Mucosa of gallbladder (tissue), 1 donor: ENCODE measurements at regions not wholly inside any gene's neighbourhood (a gene's known extent, or its start where the extent isn't known, plus 50 kb on each side); places are given as distances from the start of the nearest gene placed in this dataset.
"Not testable (repeated sequence)": the region's sequence is repeated elsewhere in the genome, so short reads cannot be mapped to it uniquely, and the experiment has no call there.

Source experiments
- DNase-seq: peaks from one replicate; pipeline ENCODE4 v3.0.0-alpha.2; 2020; ENCODE audit warnings: low spot score
- donor health status: DM: no; HTN: no; CAD: no.

DNA sequence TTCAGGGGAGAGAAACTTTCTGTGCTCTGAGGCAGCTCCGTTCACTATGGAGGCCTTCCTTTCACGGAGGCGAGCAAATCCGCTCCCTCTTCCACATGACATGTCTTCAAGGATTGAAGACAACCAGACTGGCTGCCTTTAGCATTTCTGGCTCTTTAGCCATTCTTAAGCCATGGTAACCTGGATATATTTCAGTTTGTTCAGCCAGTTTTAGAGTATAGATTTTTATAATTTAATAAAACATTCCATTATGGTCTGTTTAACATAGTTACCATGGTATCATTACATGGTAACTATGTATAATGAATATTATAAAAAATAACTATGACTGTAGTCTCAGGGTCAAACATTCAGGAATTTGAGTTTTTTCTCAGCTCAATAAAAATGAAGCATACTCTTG, 54.2 kb upstream of the NFIA start:
- no peak for DNase-seq

DNA sequence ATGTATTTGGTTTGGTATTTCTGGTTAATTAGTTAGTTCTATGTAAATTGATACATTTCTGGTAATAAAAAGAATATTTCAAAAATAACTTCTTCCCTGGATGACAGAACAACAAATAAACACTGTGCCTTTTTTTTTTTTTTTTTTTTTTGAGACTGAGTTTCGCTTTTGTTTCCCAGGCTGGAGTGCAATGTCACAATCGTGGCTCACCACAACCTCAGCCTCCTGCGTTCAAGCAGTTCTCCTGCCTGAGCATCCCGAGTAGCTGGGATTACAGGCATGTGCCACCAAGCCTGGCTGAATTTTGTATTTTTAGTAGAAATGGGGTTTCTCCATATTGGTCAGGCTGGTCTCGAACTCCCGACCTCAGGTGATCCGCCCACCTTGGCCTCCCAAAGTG, 64.3 kb upstream of the NFIA start:
- not testable (repeated sequence) for DNase-seq

DNA sequence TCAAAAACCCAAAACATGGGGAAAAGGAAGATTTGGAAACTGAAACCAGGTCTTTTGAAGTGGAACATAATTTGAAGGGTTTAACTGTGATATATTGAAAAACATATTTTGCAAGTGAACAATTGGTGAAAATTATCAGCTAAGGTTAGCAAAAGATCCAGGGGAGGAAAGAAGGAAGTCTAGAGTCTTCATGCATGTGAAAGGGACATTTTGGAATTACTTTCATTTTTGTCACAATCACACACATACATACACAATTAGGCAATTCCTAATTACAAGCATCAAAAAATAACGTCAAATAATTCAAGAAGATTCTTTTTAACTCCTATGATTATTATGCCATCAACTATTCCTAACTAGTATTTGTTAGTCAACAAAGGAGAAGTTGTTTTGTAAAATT, 64.7 kb upstream of the NFIA start:
- no peak for DNase-seq

DNA sequence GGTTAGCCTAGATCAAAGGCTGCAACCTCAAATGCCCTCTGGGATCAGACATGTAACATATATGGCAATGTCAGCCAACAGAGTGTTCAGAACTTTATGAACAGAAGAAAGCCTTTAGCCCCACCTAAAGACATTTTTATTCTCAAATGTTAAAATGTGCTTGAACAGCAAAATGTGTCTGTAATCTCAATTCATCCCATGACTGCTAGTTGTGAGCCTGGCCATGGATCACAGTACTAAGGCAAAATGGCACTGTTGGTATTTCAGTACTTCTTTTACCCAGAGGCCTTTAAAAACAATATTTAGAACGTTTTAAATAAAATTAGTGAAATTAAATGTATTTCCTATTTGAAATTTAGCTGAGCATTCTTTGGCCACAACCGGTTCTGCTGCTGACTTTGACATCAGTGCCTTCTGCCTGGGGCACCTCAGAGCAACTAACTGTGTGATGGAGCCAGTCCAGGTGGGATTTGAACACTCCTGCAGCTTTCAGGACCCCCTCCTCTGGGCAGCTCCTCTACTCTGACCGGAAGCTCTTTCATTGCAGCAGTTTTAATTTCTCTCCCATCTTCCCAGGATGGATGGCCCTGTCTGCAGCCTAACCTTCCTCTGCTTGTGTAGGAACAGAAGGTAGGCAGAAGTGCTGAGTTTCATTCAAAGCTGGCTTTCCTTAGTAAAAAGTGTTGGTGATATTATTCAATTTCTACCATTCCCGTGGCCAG, 68.3 kb upstream of the NFIA start:
- no peak for DNase-seq

DNA sequence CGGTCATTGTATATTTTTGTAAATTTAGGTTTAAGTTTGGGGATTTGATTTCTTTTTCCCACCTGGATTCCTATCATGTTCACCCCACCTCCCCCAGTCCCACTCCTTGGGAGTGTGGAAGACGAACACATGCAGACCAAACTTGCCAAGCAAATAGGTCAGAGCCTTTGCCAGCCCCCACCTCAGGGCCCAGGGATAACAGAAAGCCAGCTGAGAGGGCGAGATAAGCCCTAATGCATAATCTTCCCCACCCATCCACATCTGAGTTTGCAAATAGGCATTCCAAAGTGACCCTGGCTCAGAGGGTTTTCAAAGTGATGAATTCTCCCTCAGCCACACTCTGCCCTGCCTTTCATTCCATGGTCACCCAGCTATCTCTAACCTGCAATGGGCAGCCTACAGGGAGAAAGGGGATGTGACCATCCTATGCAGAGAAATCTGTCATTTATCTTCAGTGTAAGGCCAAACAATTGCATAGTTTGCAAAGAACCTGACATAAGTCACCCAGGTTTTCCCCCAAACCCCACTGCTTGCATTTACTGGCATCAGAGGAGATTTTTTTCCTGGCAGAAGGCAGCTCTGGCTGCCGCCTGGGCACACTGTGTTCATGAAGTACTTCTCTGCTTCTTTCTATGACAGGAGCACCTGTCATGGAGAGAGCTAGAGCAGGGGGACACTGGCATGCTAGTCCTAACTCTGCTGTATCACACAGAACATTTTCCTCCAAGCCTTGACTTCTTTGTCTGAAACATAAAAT, 69.0 kb upstream of the NFIA start:
- DNase-seq: no peak

DNA sequence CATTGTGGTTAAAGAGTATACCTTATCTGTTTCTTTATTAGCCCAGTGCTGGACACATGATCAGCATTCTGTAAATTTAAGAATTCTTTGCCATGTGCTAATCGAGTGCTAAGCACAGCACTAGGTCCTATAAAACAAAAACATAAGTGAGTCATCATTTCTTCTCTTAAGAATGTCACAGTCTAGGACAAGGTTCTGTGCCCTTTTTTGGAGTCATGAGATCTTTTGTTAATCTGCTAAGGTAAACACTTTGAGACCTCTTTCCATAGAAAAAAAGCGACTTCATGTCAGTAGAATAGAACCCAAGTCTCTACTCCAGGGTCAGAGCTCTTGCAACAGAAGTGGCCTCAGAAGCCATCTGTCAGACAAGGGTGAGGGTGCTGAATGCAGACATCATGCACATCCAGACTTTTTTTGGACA, 70.0 kb upstream of the NFIA start:
- no peak for DNase-seq

DNA sequence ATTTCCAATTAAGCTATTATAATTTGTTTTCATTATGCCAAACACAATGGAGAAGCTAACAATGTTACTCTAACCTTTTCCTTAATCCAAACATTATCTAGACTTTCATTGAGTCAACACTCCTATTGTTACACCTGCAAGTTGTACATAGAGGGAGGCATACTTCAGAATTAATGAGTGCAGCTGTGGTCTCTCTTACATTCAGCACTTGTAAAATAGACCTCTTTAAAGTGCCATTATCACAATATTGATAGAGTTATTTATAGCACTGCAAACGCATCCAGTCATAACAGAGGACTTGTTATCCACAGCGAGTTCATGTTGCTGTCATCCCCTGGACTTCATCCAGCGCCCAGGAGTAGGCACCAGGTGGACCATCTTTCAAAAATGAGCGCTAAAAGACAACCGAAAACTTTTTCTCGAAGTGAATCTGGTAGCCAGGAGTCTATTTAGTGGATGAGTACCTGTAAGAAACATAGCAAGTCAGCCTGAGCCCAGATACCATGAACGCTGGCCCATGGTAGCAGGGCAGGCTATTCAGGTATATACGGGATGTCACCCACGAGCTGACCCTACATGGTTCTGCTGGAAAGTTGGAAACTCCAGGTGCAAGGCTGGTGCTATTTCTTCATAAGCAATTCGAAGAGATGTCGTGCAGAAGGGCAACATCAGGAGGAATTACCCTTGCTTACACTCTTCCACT, 70.6 kb upstream of the NFIA start:
- no peak for DNase-seq

DNA sequence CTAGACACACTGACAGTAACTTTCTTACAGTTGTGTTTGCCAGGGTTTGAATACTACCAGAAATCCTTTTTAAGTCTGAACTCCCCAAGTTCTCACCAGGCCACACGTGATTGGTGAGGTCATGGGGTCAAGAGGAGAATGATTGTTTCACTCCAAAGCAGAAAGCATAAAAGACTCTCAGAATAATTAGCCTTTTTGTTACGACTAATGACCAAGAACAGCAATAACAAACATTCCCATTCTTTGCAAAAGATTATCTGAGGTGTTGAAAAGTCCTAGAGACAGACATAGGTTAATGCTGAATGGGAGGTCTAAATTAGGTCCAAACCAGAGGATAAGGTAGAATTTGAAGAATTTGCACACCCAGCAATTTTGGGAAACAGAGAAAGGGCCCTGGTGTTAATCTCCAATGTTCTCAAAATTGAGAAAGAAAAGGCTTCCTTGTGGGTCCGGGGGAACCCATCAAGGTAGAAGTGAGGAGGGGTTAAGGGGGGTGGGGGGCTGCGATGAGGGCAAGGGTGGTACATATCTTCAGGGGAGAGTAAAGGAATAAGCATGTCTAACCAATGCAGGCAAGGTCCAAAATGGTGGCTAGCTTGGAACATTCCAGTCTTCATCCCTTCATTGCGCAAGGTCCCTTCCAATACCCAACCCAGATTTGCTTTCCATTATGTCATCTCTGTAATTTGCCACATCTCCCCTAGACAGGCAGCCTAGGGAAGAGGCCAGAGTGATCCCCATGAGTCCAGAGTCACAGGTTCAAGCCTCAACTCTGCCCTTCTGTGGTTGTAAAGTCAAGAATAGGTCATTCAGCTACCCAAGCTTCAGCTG, 74.6 kb upstream of the NFIA start:
- DNase-seq: no peak

DNA sequence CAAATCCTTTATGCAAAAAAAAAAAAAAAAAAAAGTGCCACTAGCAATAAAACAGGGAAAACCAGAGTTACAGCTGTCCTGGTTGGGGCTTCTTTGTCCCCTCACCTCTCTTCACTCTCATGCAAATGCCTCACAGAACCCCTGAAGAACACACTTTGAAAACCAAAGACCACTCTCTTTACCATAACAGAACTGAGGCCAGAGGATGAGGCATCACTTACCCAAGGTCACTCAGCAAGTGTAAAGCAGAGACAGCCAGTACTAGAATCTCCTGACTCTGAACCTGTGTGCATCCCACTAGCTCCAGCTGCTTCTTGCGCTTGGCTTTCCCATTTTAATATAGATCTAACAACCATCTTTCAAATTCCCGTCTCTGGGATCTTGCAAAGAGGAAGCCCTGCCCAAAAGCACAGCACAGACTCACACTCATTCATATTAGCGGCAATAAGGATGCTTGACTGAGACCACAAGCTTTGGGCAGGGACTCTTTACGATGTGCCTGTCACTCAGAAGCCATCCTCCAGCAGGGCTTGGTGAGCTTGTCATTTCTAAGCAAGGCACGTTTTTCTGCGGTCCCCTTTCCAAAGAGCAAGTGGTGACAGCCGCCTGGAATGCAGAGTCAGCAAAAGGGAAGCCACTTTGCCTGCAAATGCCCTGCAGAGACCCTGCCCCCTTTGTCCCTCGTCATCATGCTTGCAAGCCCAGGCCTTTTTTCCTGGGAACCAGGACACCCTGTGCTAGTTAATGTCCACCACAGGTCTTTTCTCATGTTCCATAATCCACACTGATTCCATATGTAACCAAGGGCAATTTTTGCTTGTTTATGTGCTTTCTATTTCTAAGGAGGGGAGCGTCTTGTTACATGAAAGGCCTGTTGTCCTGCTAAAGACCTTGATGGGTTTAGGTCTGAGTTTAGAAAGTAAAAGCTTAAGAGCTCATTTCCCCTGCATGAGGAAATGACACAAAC, 76.5 kb upstream of the NFIA start:
- no peak for DNase-seq

DNA sequence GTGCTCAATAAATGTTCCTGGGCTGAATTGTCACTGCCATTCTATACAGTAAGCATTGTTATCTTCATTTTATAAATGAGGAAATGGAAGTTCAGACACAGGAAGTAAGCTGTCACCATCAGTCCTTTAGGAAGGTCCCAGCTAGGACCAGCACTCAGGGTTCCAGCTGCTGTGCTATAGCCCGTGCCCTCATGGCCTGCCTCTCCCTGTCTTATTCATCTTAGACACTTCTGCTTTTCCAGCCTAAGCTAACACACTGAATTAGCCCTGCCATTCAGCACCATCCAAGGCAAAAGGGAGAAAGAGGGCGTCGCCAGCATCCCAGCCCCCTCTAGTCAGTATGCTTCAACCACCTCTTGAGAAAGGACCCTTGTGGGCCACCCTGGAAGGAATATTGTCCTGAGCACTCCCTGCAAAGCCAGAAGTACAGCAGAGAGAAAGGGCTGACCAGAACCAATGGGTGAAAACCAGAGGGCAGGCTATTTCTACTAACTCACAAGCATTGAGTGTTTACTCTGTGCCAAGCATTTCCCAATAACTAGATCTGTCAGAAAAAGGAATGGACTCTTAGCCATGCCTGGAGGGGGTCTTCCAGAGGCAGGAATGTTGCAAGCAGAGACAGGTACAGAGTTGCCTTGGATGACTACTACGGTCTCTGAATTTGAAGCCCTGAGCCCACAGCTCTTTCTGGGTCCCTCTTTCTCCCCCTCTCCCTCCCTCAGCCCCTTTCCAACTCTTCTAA, 77.9 kb upstream of the NFIA start:
- no peak for DNase-seq

DNA sequence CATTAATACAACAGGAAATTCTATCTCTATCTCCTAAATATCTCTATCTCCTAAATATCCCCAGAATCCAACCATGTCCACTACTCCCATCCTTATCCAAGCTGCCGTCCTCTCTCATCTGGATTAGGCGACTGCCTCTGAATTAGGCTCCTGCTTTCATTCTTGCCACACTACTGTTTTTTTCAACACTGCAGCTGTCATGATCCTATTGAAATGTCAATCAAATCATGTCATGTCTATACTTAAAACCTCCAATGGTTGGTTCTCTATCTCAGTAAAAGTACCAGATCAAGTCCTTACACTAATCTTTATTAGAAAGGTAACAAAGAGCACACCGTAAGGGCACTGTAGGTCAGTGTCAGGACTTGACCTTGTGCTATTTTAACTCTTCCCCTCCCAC, 82.0 kb upstream of the NFIA start:
- DNase-seq: no peak

DNA sequence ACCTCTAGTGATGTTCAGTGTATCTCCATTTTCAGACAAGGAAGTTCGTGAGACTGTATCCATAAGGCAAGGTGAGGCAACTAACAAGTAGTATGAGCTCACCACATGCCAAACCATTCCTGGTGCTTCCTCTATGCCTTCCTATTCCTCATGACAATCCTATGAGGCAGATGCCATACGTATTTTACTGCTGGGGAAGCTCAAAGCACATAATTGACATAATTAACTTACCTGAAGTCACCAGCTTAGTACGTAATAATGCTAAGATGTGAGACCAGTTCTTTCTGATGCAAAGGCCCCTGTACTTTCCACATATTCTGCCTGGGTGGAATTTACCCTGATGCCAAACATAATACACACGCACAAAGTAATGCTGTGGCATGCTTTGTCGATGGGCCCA, 83.6 kb upstream of the NFIA start:
- no peak for DNase-seq

DNA sequence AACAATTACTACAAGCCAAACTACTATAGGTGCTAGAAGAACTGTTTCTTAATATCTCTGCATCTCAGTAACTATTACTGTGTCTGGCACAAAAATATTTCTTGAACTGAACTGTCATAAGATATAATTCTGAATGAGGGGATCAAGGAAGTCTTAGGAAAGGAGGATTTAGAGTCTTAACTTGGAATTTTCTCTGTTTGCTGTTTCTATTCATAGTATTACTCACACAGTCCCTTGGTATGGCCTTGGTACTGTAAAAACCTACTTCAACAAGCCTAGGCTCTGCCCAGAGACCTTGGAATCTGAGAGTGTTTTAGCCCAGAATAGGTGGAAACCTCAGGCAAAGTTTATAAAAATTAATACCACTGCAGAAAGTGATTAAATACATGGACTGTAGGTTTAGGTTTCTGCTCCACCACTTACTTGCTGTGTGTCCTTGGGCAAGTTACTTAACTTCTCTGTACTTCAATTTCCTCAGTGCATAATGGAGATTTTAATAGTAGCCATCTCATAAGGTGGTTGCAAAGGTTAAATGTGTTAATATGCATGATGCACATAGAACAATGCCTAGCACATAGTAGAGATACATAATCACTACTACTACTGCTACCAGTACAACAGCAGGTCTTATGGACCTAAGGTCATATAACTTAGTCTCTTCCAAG, 87.4 kb upstream of the NFIA start:
- DNase-seq: no peak

DNA sequence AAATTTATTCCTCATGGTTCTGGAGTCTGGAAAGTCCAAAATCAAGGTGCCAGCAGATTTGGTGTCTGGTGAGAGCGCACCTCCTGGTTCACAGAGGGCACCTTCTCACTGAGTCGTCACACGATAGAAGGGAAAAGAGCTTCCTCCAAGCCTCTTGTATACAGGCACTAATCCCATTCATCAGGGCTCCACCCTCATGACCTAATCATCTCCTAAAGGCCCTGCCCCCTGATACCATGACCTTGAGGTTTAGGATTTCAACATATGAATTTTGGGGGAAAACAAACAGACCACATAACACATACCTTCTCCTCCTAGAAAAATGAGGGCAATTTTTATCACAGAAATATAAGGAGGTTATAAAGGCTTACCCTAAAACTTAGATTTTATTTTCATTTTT, 88.0 kb upstream of the NFIA start:
- DNase-seq: no peak

DNA sequence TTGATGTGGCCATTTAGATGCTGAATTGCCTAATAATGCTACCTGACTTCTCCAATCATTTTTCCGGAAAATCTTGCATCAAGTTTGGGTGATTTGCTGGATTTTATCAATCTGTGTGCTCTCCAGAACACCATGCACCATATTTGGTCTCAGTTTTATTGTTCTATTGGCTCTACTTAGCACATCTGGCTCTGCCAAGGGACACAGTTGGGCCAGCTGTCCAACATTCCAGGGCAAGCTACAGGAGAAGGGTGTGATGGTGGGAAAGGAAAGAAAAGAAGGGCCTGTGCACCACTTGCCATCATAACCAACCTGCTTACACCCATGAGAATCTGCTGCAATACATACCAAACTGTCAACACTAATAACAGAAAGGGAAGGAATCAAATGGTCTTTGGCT, 90.2 kb upstream of the NFIA start:
- no peak for DNase-seq

DNA sequence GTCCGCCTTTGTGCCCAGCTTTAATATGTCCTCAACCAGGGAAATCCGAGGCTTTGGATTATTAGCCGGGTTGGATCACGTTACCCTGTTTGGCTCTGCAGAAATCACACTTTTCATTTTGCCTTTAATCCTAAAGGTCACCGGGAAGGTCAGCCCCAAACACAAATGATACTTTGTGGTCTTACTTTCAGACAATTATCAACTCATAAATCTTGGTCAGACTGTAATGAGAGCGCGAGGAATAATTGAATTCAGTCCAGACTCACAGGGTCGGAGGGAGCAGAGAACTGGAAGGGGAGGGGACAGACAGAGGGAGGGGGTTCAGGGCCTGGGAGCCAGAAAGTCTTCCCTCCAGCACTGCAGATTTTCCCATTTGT, 91.7 kb upstream of the NFIA start:
- DNase-seq: no peak

DNA sequence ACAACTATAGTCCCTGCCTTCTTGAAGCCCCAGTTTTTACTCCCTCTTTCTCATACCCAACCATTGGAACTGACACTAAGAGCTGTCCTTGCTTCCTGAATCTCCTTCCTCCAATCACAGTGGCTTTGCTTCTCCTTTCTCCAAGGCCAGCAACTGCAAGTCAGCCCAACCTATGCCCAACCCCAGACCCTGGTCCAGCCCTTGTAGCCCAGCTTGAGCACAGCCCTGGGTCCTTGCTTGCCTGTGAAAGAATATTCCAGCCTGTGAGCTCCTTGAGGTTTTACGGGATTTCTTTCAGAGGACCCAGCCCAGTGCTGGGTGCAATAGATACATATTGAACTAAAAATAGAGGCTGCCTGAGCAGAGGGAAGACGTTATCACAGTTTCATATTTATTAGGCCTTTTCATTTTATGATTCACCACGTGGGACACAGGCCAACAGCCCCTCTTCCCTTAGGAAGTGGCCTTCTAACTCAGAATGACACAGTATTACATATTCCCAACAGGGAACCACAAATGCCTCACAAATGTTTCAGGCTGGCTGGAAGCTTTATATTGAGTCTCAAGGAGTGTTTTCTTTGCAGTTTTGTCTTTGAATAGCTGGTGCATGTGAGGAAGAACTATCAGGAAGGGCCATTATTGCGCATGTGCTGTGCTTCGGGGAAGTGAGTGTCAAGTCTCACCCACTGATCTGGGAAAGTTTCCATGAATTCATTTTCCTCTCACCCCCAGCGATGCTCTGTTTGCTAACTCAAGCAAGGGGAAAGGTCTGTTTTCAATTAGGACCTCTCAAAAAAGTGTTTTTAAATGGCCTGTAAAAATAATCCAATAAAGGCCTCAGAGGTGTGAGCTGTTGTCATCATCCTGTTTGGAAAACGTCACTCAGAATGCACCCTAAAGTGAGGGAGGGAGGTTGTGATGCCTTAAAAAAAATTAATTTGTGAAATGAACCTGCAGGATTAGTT, 92.3 kb upstream of the NFIA start:
- DNase-seq: no peak

DNA sequence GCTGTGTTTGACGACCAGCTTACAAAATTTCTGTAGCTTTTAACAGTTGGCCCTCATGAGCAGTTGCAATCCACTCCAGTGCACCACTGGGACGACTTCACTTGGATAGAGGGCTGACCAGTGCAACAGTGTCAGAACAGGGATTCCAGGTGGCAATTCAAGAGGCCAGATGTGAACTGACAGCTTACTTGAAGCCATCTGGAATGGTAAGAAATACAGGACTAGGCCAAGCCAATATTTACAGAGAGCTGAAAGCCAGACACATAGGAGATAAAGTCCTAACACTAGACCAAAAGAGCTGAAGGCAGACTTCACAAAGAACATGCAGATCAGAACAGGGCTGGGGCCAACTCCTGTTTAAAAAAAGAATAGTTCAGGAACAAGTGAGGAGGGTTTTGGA, 93.5 kb upstream of the NFIA start:
- no peak for DNase-seq

DNA sequence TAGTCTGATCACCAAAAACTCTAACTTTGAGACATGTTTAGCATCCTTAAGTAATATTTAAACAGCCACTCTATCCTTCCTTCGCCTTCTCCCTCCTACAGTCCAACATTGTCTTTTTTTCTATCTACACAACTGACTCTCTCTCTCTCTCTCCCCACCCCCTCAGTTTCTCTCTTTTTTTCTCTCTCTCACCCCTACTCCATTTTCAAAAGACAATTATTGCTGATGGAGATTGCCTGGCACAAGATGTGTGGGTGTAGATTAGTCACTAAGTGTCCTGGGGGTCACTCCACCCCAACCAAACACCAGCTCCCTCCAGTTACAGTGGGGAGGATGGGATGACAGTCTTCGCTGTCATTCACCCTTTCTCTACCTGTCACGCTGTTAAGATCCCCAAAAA, 94.5 kb upstream of the NFIA start:
- DNase-seq: no peak
